K562 (cell line): ENCODE measurements at regions not wholly inside any gene's neighbourhood (a gene's known extent, or its start where the extent isn't known, plus 50 kb on each side); places are given as distances from the start of the nearest gene placed in this dataset.

Experiments used
- CHCHD3 ChIP-seq: fragments of 250-450 bp; sonication (Bioruptor Pico); IDR thresholded peaks from 2 replicates; pipeline ENCODE4 v2.1.2; 2022; ENCODE audit warnings: mild to moderate bottlenecking
- PKNOX1 ChIP-seq: fragments of 450-650 bp; IDR thresholded peaks from 2 replicates; pipeline ENCODE4 v1.6.1; 2016
- ZNF277 ChIP-seq: fragments of 250-450 bp; sonication (Bioruptor Pico); IDR thresholded peaks from 2 replicates; pipeline ENCODE4 v1.8.0; 2022; ENCODE audit warnings: inconsistent platforms, mild to moderate bottlenecking, moderate library complexity, borderline replicate concordance
- TF ChIP-seq, protein P1 (sequence below): sonication (generic); formaldehyde crosslinking; IDR thresholded peaks from 2 replicates; pipeline ENCODE4 v1.8.0; 2022; ENCODE audit warnings: mild to moderate bottlenecking, missing genetic modification reagents, borderline replicate concordance

- TF ChIP-seq PKNOX1: no peak
- no peak for TF ChIP-seq CHCHD3 (CRISPR knock-in tag)
- TF ChIP-seq ZNF277 (CRISPR knock-in tag): no peak
- TF ChIP-seq, protein P1, sequence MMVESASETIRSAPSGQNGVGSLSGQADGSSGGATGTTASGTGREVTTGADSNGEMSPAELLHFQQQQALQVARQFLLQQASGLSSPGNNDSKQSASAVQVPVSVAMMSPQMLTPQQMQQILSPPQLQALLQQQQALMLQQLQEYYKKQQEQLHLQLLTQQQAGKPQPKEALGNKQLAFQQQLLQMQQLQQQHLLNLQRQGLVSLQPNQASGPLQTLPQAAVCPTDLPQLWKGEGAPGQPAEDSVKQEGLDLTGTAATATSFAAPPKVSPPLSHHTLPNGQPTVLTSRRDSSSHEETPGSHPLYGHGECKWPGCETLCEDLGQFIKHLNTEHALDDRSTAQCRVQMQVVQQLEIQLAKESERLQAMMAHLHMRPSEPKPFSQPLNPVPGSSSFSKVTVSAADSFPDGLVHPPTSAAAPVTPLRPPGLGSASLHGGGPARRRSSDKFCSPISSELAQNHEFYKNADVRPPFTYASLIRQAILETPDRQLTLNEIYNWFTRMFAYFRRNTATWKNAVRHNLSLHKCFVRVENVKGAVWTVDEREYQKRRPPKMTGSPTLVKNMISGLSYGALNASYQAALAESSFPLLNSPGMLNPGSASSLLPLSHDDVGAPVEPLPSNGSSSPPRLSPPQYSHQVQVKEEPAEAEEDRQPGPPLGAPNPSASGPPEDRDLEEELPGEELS (CRISPR knock-in tag): no peak
Measured at GRCh38 chr5:142204219-142204618, 95.6 kb downstream of the NDFIP1 start (continued).
